ENCODE measurements at regions not wholly inside any gene's neighbourhood (a gene's known extent, or its start where the extent isn't known, plus 50 kb on each side); places are given as distances from the start of the nearest gene placed in this dataset.

DNA sequence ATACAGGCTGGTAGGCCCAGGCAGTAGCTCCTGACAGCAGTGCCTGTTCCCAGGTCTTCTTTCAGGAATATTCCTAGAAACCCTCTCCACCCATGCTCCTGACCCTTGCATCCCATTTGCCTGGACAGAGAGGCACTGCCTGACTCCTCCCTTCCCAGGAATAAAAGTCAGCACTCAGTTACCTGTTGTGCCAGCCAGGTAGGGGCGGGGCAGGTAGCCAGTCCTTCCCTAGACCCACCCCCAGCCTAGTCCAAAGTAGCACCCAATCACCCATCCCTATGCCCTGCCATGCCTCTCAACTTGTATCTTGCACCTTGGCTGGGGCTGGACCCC, 129.9 kb downstream of the MRPL14 start:
- TF ChIP-seq MAX (IDR thresholded peaks at IDR 0.05; ENCODE audit: low read depth, low read length) = no peak
- TF ChIP-seq, protein P1, sequence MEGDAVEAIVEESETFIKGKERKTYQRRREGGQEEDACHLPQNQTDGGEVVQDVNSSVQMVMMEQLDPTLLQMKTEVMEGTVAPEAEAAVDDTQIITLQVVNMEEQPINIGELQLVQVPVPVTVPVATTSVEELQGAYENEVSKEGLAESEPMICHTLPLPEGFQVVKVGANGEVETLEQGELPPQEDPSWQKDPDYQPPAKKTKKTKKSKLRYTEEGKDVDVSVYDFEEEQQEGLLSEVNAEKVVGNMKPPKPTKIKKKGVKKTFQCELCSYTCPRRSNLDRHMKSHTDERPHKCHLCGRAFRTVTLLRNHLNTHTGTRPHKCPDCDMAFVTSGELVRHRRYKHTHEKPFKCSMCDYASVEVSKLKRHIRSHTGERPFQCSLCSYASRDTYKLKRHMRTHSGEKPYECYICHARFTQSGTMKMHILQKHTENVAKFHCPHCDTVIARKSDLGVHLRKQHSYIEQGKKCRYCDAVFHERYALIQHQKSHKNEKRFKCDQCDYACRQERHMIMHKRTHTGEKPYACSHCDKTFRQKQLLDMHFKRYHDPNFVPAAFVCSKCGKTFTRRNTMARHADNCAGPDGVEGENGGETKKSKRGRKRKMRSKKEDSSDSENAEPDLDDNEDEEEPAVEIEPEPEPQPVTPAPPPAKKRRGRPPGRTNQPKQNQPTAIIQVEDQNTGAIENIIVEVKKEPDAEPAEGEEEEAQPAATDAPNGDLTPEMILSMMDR (IDR thresholded peaks at IDR 0.05; ENCODE audit: low read depth, low read length) = no peak
- no peak for TF ChIP-seq MYC (IDR thresholded peaks at IDR 0.05; ENCODE audit: low read depth, low read length)
- no peak for TF ChIP-seq POLR2A (IDR thresholded peaks at IDR 0.05; ENCODE audit: extremely low read depth, insufficient read length)
- no peak for DNase-seq (ENCODE audit: low read depth)
- H3K4me3 ChIP-seq (ENCODE audit: low read depth, low read length) = no peak overlapping the region

DNA sequence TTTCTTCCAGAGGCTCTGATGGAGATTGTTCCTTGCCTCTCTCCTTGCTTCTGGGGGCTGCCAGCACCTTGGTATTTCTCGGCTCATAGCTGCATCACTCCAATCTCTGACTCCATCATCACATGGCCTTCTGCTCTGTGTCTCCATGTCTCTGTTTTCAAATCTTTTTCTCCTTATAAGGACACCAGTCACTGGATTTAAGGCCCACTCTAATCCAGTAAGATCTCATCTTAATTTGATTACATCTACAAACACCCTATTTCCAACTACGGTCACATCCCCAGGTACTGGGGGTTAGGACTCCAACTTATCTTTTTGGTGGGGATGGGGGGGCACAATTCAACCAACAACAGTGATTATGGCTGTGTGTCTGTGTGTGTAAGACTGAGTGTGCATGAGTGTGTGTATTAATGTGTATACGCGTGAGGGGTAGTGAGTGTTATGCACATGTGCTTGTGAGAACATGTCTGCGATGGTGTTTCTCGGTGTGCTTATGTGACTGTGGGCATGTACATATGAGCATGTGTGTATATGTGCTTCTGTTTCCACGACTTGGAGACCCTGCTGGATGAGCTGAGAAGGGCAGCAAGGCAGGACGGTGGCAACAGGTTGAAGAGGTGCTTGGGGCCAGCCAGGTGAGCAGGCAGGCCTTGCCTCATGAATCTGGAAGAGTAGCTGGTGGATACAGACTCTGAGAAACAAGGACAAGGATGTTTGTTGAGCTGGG, 130.5 kb downstream of the MRPL14 start:
- DNase-seq (ENCODE audit: low read depth) = no peak
- TF ChIP-seq POLR2A (IDR thresholded peaks at IDR 0.05; ENCODE audit: extremely low read depth, insufficient read length) (no peak), MAX (IDR thresholded peaks at IDR 0.05; ENCODE audit: low read depth, low read length) (no peak), MYC (IDR thresholded peaks at IDR 0.05; ENCODE audit: low read depth, low read length) (no peak)
- TF ChIP-seq, protein P1 (IDR thresholded peaks at IDR 0.05; ENCODE audit: low read depth, low read length) = no peak
- H3K4me3 ChIP-seq (ENCODE audit: low read depth, low read length) = no peak overlapping the region

DNA sequence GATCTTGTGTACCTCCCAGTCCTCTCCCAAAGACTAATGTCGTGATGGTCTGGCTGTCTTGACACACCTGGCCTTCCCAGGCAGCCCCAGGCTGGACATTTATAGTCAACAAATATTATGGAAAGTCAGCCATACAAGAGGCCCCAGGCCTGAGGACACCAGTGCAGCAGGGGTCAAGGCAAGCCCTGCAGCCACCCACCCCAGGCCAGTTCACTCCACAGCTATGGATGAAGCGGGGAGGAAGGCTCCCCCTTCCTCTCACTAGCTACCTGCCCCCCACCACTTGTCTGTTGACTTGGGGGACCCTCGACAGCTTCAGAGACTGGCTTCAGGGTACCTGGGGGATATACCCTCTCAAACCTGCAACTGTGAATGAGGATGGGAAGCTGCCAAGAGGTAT, 132.1 kb downstream of the MRPL14 start:
- TF ChIP-seq, protein P1 (IDR thresholded peaks at IDR 0.05; ENCODE audit: low read depth, low read length) = no peak
- TF ChIP-seq MAX (IDR thresholded peaks at IDR 0.05; ENCODE audit: low read depth, low read length) (no peak), POLR2A (IDR thresholded peaks at IDR 0.05; ENCODE audit: extremely low read depth, insufficient read length) (no peak), MYC (IDR thresholded peaks at IDR 0.05; ENCODE audit: low read depth, low read length) (no peak)
- DNase-seq (ENCODE audit: low read depth) = no peak
- no peak overlapping the region for H3K4me3 ChIP-seq (ENCODE audit: low read depth, low read length)

DNA sequence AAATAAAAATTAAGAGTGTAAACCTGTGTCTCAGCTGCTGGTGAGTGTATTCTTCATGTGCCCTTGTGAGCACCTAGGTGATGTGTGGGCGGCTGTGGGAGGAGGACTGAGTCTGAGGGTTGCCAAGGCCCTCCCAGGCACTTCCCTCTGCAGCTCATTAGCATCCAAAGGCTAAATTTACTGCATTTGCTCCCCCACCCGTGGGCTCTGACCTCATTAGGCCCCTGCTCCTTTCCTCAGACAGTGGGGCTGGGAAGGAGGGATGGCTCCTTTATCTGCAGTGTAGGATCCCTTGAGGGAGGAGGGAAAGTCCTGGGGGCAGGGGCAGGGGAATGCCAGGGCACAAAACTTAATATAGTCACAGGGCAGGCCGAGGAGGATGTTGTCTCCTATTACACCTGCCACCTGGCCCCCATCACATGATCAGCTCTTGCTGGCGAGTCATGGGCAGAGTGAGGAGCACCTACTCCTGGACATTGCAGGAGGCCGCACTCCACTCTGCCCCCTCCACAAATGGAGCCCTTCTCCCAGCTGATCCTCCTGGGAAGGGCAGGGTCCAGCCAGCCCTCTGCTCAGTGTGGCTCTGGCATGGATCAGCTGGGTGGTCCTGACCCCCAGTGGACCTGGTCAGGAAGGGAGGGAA, 133.2 kb downstream of the MRPL14 start:
- no peak overlapping the region for H3K4me3 ChIP-seq (ENCODE audit: low read depth, low read length)
- TF ChIP-seq MAX (IDR thresholded peaks at IDR 0.05; ENCODE audit: low read depth, low read length) (no peak), MYC (IDR thresholded peaks at IDR 0.05; ENCODE audit: low read depth, low read length) (no peak), POLR2A (IDR thresholded peaks at IDR 0.05; ENCODE audit: extremely low read depth, insufficient read length) (no peak)
- TF ChIP-seq, protein P1 (IDR thresholded peaks at IDR 0.05; ENCODE audit: low read depth, low read length) = no peak
- peak; percentile 57 for DNase-seq (ENCODE audit: low read depth)

- TF ChIP-seq POLR2A (IDR thresholded peaks at IDR 0.05; ENCODE audit: extremely low read depth, insufficient read length) (no peak), MYC (IDR thresholded peaks at IDR 0.05; ENCODE audit: low read depth, low read length) (no peak), MAX (IDR thresholded peaks at IDR 0.05; ENCODE audit: low read depth, low read length) (no peak)
- TF ChIP-seq, protein P1 (IDR thresholded peaks at IDR 0.05; ENCODE audit: low read depth, low read length) = no peak
- no peak overlapping the region for H3K4me3 ChIP-seq (ENCODE audit: low read depth, low read length)
- DNase-seq (ENCODE audit: low read depth) = no peak
These were observed 134.2 kb downstream of the MRPL14 start for GRCh38 chr6:43992783-43993644.

All from NB4 (cell line).